Ovary (tissue), 7 donors: ENCODE measurements at regions not wholly inside any gene's neighbourhood (a gene's known extent, or its start where the extent isn't known, plus 50 kb on each side); places are given as distances from the start of the nearest gene placed in this dataset.

Experiments
- DNase-seq, 5 donors: peaks; one replicate each; pipeline ENCODE4 v3.0.0-alpha.2; 2019 to 2020
- H3K27ac ChIP-seq, 2 donors: fragments of 200-600 bp; one replicate each; pipeline versions ENCODE4 v1.5.1 to v1.8.0; 2019 to 2022
- H3K27me3 ChIP-seq: fragments of 200-600 bp; one replicate; pipeline ENCODE4 v1.8.0; 2022
- H3K36me3 ChIP-seq: fragments of 200-600 bp; sonication (generic); one replicate; pipeline ENCODE4 v1.5.1; 2019
- H3K4me1 ChIP-seq: one replicate; pipeline ENCODE4 v1.8.1; 2013; ENCODE audit warnings: mild to moderate bottlenecking, moderate library complexity; ENCODE audit not compliant: insufficient read depth
- H3K4me3 ChIP-seq: fragments of 200-600 bp; sonication (generic); one replicate; pipeline ENCODE4 v1.5.1; 2017
- H3K9me3 ChIP-seq, 2 donors: fragments of 200-600 bp in 1 of 2; sonication (generic) in 1 of 2; one replicate each; pipeline versions ENCODE4 v1.5.1 to v1.8.1; 2013 to 2019; ENCODE audit warnings: mild to moderate bottlenecking in 1 of 2, moderate library complexity in 1 of 2
- CTCF ChIP-seq, 3 donors: fragments of 450-650 bp in 2 of 3; fragments of 200-600 bp in 1 of 3; IDR thresholded peaks; one replicate each; pipeline versions ENCODE4 v1.5.1 to v1.8.0; 2016 to 2022; ENCODE audit warnings: antibody characterized with exemption in 3 of 3, mild to moderate bottlenecking in 1 of 3
- EP300 ChIP-seq: sonication (generic); formaldehyde crosslinking; IDR thresholded peaks from one replicate; pipeline ENCODE4 v1.6.1; 2017; ENCODE audit warnings: antibody characterized with exemption
- POLR2A ChIP-seq: fragments of 450-650 bp; IDR thresholded peaks from one replicate; pipeline ENCODE4 v1.6.1; 2017; ENCODE audit warnings: antibody characterized with exemption, mild to moderate bottlenecking, moderate library complexity
- WGBS, 3 donors: extraction: QIAGEN DNeasy Blood & Tissue Kit in 1 of 3; methylation state at CpG; one replicate each; pipeline versions ENCODE4 v1.1.5 to v1.1.7; 2013 to 2017; 5-methylcytosine and 5-hydroxymethylcytosine counted together
- intact Hi-C, 4 donors: fragments of 100-400 bp; cut with DNase I; formaldehyde crosslinking; loops; one replicate each; pipeline versions ENCODE4 v1.11.0 to v1.15.1; 2022 to 2023
- donor health status: DM: no; HTN: no; CAD: no; lungs with moderate emphysema.
- donor health status: DM: no; HTN: no; CAD: no.
- donor health status: Bipolar disorder and iron deficiency.
- donor health status: DM: no; HTN: no; CAD: no.
- donor health status: DM: yes; HTN: yes; CAD: no.

- Histone ChIP-seq H3K4me1 (peaks cover 8% of the 10 kb centered on the region), H3K27ac (no peak overlapping the region), H3K4me3 (no peak overlapping the region), H3K27me3 (no peaks in the 10 kb centered on the region), H3K36me3 (no peaks in the 10 kb centered on the region), H3K9me3 (no peaks in the 10 kb centered on the region)
- 83 to 96% (median 86%) methylated on average over 6 of the region's 6 CpGs for WGBS, 3 donors
- intact Hi-C loops, result no loop called here
- TF ChIP-seq POLR2A (no peak), CTCF (IDR thresholded peaks at IDR 0.05) (no peak), EP300 (no peak)
- no peak for DNase-seq
Measured at GRCh38 chr10:44262551-44263251, 122.2 kb downstream of the CXCL12 start.

GRCh38 chr10:44261710-44262455, 123.0 kb downstream of the CXCL12 start:
- Histone ChIP-seq H3K27ac (no peak overlapping the region), H3K4me1 (peaks cover 8% of the 10 kb centered on the region), H3K36me3 (no peaks in the 10 kb centered on the region), H3K4me3 (no peak overlapping the region), H3K9me3 (no peaks in the 10 kb centered on the region), H3K27me3 (no peaks in the 10 kb centered on the region)
- intact Hi-C loops, result no loop called here
- DNase-seq, result peak in 1 of 5 donors; percentile 44
- 30 to 53% (median 45%) methylated on average over 7 of the region's 7 CpGs for WGBS, 3 donors
- TF ChIP-seq CTCF (IDR thresholded peaks at IDR 0.05) (no peak), EP300 (no peak), POLR2A (no peak)

- Histone ChIP-seq H3K36me3 (no peaks in the 10 kb centered on the region), H3K27ac (no peak overlapping the region), H3K27me3 (no peaks in the 10 kb centered on the region), H3K4me3 (no peak overlapping the region), H3K9me3 (no peaks in the 10 kb centered on the region), H3K4me1 (peaks cover 8% of the 10 kb centered on the region)
- no peak for DNase-seq
- WGBS, 3 donors, result 70 to 80% (median 78%) methylated on average over 16 of the region's 16 CpGs
- intact Hi-C loops, result no loop called here
- TF ChIP-seq POLR2A (no peak), CTCF (IDR thresholded peaks at IDR 0.05) (no peak), EP300 (no peak)
Measured at GRCh38 chr10:44261296-44261695, 123.6 kb downstream of the CXCL12 start.

- Histone ChIP-seq H3K9me3 (no peaks in the 10 kb centered on the region), H3K36me3 (no peaks in the 10 kb centered on the region), H3K4me1 (peaks cover 8% of the 10 kb centered on the region), H3K27me3 (no peaks in the 10 kb centered on the region), H3K27ac (no peak overlapping the region), H3K4me3 (no peak overlapping the region)
- intact Hi-C loops, result no loop called here
- no peak for DNase-seq
- no peak for TF ChIP-seq POLR2A
- TF ChIP-seq CTCF (IDR thresholded peaks at IDR 0.05), result no peak
- no peak for TF ChIP-seq EP300
- 85 to 92% (median 89%) methylated on average over 13 of the region's 13 CpGs for WGBS, 3 donors
Measured at GRCh38 chr10:44260286-44260928, 124.5 kb downstream of the CXCL12 start.
